A549 (cell line): ENCODE measurements at regions not wholly inside any gene's neighbourhood (a gene's known extent, or its start where the extent isn't known, plus 50 kb on each side); places are given as distances from the start of the nearest gene placed in this dataset.

Experiments
- CBX8 ChIP-seq: fragments of 200-600 bp; sonication (generic); IDR thresholded peaks from 2 replicates; pipeline ENCODE4 v1.6.1; 2016
- CEBPB ChIP-seq, 2 experiments: fragments of >200 bp in 1 of 2; sonication (Bioruptor Twin) in 1 of 2; formaldehyde crosslinking in 1 of 2; IDR thresholded peaks; 2 replicates each; pipeline ENCODE4 v1.6.1; 2012 to 2016
- E2F6 ChIP-seq: IDR thresholded peaks from 2 replicates; pipeline ENCODE4 v1.6.1; 2012; ENCODE audit warnings: low read depth, borderline replicate concordance
- EP300 ChIP-seq, 2 experiments: fragments of >200 bp; sonication (Bioruptor Twin); formaldehyde crosslinking; IDR thresholded peaks; 2 replicates in 1 of 2; 3 replicates in 1 of 2; pipeline ENCODE4 v1.6.1; 2016 to 2017
- KDM1A ChIP-seq: fragments of 200-600 bp; sonication (generic); IDR thresholded peaks from 2 replicates; pipeline ENCODE4 v1.6.1; 2016; ENCODE audit warnings: low read depth, mild to moderate bottlenecking
- MAZ ChIP-seq: fragments of 150-350 bp; IDR thresholded peaks from 2 replicates; pipeline ENCODE4 v1.6.1; 2014; ENCODE audit warnings: antibody characterized with exemption, low read depth, low read length, borderline replicate concordance
- MYC ChIP-seq: IDR thresholded peaks from 2 replicates; pipeline ENCODE4 v1.6.1; 2012; ENCODE audit warnings: mild to moderate bottlenecking, inconsistent platforms, low read length, improper control_type of control experiment, borderline replicate concordance
- PHF8 ChIP-seq: fragments of 200-600 bp; sonication (generic); IDR thresholded peaks from 2 replicates; pipeline ENCODE4 v1.6.1; 2016; ENCODE audit warnings: low read depth, mild to moderate bottlenecking, antibody characterized with exemption, moderate library complexity, borderline replicate concordance
- POLR2A ChIP-seq: IDR thresholded peaks from 2 replicates; pipeline ENCODE4 v1.6.1; 2012; ENCODE audit warnings: mild to moderate bottlenecking, low read length
- RAD21 ChIP-seq, 2 experiments: fragments of >200 bp in 1 of 2; sonication (Bioruptor Twin) in 1 of 2; formaldehyde crosslinking in 1 of 2; IDR thresholded peaks in 1 of 2; conservative IDR thresholded peaks in 1 of 2; 2 replicates in 1 of 2; 3 replicates in 1 of 2; pipeline ENCODE4 v1.6.1; 2012 to 2018; ENCODE audit warnings: inconsistent platforms in 1 of 2
- RARB ChIP-seq: fragments of 250-450 bp; sonication (Bioruptor Pico); IDR thresholded peaks from 2 replicates; pipeline ENCODE4 v1.8.0; 2021; ENCODE audit warnings: mild to moderate bottlenecking, moderate library complexity
- RFX5 ChIP-seq: fragments of 450-650 bp; IDR thresholded peaks from 2 replicates; pipeline ENCODE4 v1.7.1; 2014; ENCODE audit warnings: antibody characterized with exemption, mild to moderate bottlenecking, moderate library complexity
- USF2 ChIP-seq: fragments of 450-650 bp; IDR thresholded peaks from 2 replicates; pipeline ENCODE4 v1.6.1; 2014; ENCODE audit warnings: antibody characterized with exemption
- TF ChIP-seq, protein P1 (sequence below): fragments of >200 bp; sonication (Bioruptor Twin); formaldehyde crosslinking; IDR thresholded peaks from 3 replicates; pipeline ENCODE4 v1.5.1; 2016

DNA sequence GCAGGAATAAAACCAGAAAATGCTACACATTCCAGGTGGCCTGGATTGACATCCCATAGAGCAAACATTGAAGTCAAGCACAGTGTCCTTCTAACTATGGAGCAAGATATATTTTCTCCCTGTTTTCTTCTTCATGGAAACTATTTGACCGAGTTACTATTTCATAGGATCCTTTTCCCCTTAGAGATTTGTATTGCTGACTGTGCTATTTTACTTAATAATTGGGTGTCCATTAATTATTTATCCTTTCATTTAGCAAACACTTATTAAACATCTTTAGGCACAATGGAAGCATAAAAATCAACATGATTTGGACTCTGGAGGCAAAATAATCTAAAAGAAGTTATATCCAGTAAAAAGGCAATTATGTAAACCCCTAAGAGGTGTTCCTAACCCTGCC is 782.8 kb upstream of the ACVR2A start:
- TF ChIP-seq KDM1A (no peak), RARB (CRISPR knock-in tag) (no peak), CEBPB (IDR thresholded peaks at IDR 0.05) (no peak), MAZ (no peak), E2F6 (no peak), RAD21 (conservative IDR thresholded peaks at IDR 0.05 in 1 of 2, IDR thresholded peaks at IDR 0.05 in 1 of 2) (no peak), POLR2A (no peak), PHF8 (no peak), RFX5 (no peak), MYC (no peak), USF2 (no peak), EP300 (IDR thresholded peaks at IDR 0.05) (no peak), CBX8 (no peak)
- TF ChIP-seq, protein P1, sequence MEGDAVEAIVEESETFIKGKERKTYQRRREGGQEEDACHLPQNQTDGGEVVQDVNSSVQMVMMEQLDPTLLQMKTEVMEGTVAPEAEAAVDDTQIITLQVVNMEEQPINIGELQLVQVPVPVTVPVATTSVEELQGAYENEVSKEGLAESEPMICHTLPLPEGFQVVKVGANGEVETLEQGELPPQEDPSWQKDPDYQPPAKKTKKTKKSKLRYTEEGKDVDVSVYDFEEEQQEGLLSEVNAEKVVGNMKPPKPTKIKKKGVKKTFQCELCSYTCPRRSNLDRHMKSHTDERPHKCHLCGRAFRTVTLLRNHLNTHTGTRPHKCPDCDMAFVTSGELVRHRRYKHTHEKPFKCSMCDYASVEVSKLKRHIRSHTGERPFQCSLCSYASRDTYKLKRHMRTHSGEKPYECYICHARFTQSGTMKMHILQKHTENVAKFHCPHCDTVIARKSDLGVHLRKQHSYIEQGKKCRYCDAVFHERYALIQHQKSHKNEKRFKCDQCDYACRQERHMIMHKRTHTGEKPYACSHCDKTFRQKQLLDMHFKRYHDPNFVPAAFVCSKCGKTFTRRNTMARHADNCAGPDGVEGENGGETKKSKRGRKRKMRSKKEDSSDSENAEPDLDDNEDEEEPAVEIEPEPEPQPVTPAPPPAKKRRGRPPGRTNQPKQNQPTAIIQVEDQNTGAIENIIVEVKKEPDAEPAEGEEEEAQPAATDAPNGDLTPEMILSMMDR, result no peak
